ENCODE measurements at regions not wholly inside any gene's neighbourhood (a gene's known extent, or its start where the extent isn't known, plus 50 kb on each side); places are given as distances from the start of the nearest gene placed in this dataset.

- H3K27ac ChIP-seq: peak overlapping the region in 3 of 4 donors; percentile 48 to 66 (median 58)
- H3K36me3 ChIP-seq: no peaks in the 10 kb centered on the region
- TF ChIP-seq CTCF (IDR thresholded peaks at IDR 0.05) (no peak), POLR2A (IDR thresholded peaks at IDR 0.05) (no peak), POLR2AphosphoS5 (IDR thresholded peaks at IDR 0.05) (no peak), EP300 (IDR thresholded peaks at IDR 0.05) (no peak)
- peak overlapping the region in 1 of 2 donors; percentile 19 for H3K4me3 ChIP-seq
- 19 to 23% methylated on average over 3 of the region's 3 CpGs for WGBS, 2 donors (ENCODE audit: low coverage in 1 of 2)
- ATAC-seq: peak; percentile 10
- peaks cover 0 to 18% (median 2%) of the 10 kb centered on the region in 3 donors for H3K4me1 ChIP-seq
- H3K27me3 ChIP-seq: no peaks in the 10 kb centered on the region
- no peaks in the 10 kb centered on the region for H3K9me3 ChIP-seq
These were observed 341.5 kb upstream of the ZP4 start for GRCh38 chr1:238232084-238232710.

- no peaks in the 10 kb centered on the region for H3K9me3 ChIP-seq
- H3K27ac ChIP-seq: no peak overlapping the region
- H3K27me3 ChIP-seq: no peaks in the 10 kb centered on the region
- no peak for ATAC-seq
- WGBS, 2 donors (ENCODE audit: low coverage in 1 of 2): 64 to 89% methylated on average over 2 of the region's 2 CpGs
- H3K4me3 ChIP-seq: no peak overlapping the region
- H3K4me1 ChIP-seq: peaks cover 0 to 24% (median 0%) of the 10 kb centered on the region in 3 donors
- TF ChIP-seq CTCF (IDR thresholded peaks at IDR 0.05): no peak
- TF ChIP-seq EP300 (IDR thresholded peaks at IDR 0.05): no peak
- TF ChIP-seq POLR2A (IDR thresholded peaks at IDR 0.05): no peak
- TF ChIP-seq POLR2AphosphoS5 (IDR thresholded peaks at IDR 0.05): no peak
- H3K36me3 ChIP-seq: no peaks in the 10 kb centered on the region
These were observed 336.1 kb upstream of the ZP4 start for GRCh38 chr1:238226810-238227209.

- Histone ChIP-seq H3K27ac (no peak overlapping the region), H3K4me1 (peaks cover 0 to 22% (median 0%) of the 10 kb centered on the region in 3 donors), H3K9me3 (no peaks in the 10 kb centered on the region), H3K4me3 (no peak overlapping the region), H3K36me3 (no peaks in the 10 kb centered on the region), H3K27me3 (no peaks in the 10 kb centered on the region)
- no peak for TF ChIP-seq EP300 (IDR thresholded peaks at IDR 0.05)
- TF ChIP-seq CTCF (IDR thresholded peaks at IDR 0.05): no peak
- TF ChIP-seq POLR2AphosphoS5 (IDR thresholded peaks at IDR 0.05): no peak
- TF ChIP-seq POLR2A (IDR thresholded peaks at IDR 0.05): no peak
- 58 to 75% methylated on average over 3 of the region's 3 CpGs for WGBS, 2 donors (ENCODE audit: low coverage in 1 of 2)
- no peak for ATAC-seq
These were observed 332.4 kb upstream of the ZP4 start for GRCh38 chr1:238223076-238223640.

- Histone ChIP-seq H3K4me3 (no peak overlapping the region), H3K27me3 (no peaks in the 10 kb centered on the region), H3K36me3 (no peaks in the 10 kb centered on the region), H3K4me1 (peaks cover 0 to 22% (median 0%) of the 10 kb centered on the region in 3 donors), H3K27ac (peak overlapping the region in 3 of 4 donors; percentile 13 to 41 (median 30)), H3K9me3 (no peaks in the 10 kb centered on the region)
- WGBS, 2 donors (ENCODE audit: low coverage in 1 of 2): 38 to 71% methylated on average over 3 to 4 of the region's 4 CpGs
- no peak for ATAC-seq
- TF ChIP-seq POLR2AphosphoS5 (IDR thresholded peaks at IDR 0.05): no peak
- TF ChIP-seq EP300 (IDR thresholded peaks at IDR 0.05): no peak
- TF ChIP-seq POLR2A (IDR thresholded peaks at IDR 0.05): no peak
- TF ChIP-seq CTCF (IDR thresholded peaks at IDR 0.05): no peak
These were observed 331.0 kb upstream of the ZP4 start for GRCh38 chr1:238221738-238222137.

GRCh38 chr1:238214449-238214848 lies 323.7 kb upstream of the ZP4 start:
- Histone ChIP-seq H3K36me3 (no peaks in the 10 kb centered on the region), H3K4me3 (no peak overlapping the region), H3K27me3 (no peaks in the 10 kb centered on the region), H3K9me3 (no peaks in the 10 kb centered on the region), H3K4me1 (no peaks in the 10 kb centered on the region), H3K27ac (no peak overlapping the region)
- TF ChIP-seq EP300 (IDR thresholded peaks at IDR 0.05) (no peak), CTCF (IDR thresholded peaks at IDR 0.05) (no peak), POLR2AphosphoS5 (IDR thresholded peaks at IDR 0.05) (no peak), POLR2A (IDR thresholded peaks at IDR 0.05) (no peak)
- WGBS, 2 donors (ENCODE audit: low coverage in 1 of 2): 50% methylated on average over 2 of the region's 2 CpGs; no CpG with 5 or more reads in 1 of the 2 donors
- ATAC-seq: no peak
